HCT116 (cell line): ENCODE measurements at regions not wholly inside any gene's neighbourhood (a gene's known extent, or its start where the extent isn't known, plus 50 kb on each side); places are given as distances from the start of the nearest gene placed in this dataset.

Experiments used
- ATAC-seq: fragments of 200-7000 bp; cut with Tn5 transposase; 2 replicates; pipeline ENCODE4 v1.9.1; 2020; ENCODE audit warnings: mild to moderate bottlenecking, moderate library complexity
- BruUV-seq: library from RNA; stranded (reverse); fragments of 400-500 nt; replicated peaks from 2 replicates; lab custom pipeline; 2021; lab: Mats Ljungman, UMichigan
- CTCF ChIA-PET: fragments of 300-600 bp; sonication (Branson Sonifier 250); formaldehyde crosslinking; loops from one replicate; lab custom pipeline; 2021; ENCODE audit warnings: antibody characterized with exemption; lab: Charles Lee
- POLR2A ChIA-PET: fragments of 300-600, 350-600 bp; sonication (Branson Sonifier 250); formaldehyde crosslinking; loops from one replicate; lab custom pipeline; 2021; ENCODE audit warnings: antibody characterized with exemption; lab: Charles Lee
- RAD21 ChIA-PET, 2 experiments: fragments of 300-600 bp; sonication (Branson Sonifier 250); formaldehyde crosslinking; loops; one replicate each; lab custom pipeline; 2023; ENCODE audit warnings: low total read pairs in 2 of 2; ENCODE audit not compliant: uncharacterized antibody in 2 of 2, unreplicated experiment in 2 of 2, low non-redundant PET in 1 of 2; lab: Charles Lee
- DNase-seq: peaks from one replicate; pipeline ENCODE4 v3.0.0-alpha.2; 2010; ENCODE audit warnings: low read depth, low spot score
- H2AFZ ChIP-seq: fragments of 200-600 bp; shearing (Covaris generic), sonication (generic); 2 replicates; pipeline ENCODE4 v1.6.1; 2017; ENCODE audit warnings: low read depth, mixed run types, mixed read lengths, antibody characterized with exemption, low read length; ENCODE audit not compliant: poor library complexity, severe bottlenecking
- H3K27ac ChIP-seq: 2 replicates; pipeline ENCODE4 v1.5.1; 2012; ENCODE audit warnings: low read depth, low read length
- H3K27me3 ChIP-seq: fragments of 200-600 bp; sonication (generic); 2 replicates; pipeline ENCODE4 v1.6.1; 2016; ENCODE audit warnings: mixed run types, low read length, mixed read lengths; ENCODE audit not compliant: insufficient read depth
- H3K36me3 ChIP-seq, 2 experiments: fragments of 200-500 bp in 1 of 2; fragments of 200-600 bp in 1 of 2; sonication (Bioruptor generic) in 1 of 2; sonication (generic) in 1 of 2; 2 replicates each; pipeline versions ENCODE4 v1.5.1 to v1.6.1; 2014 to 2016; ENCODE audit warnings: low read length in 2 of 2, inconsistent platforms in 1 of 2, mixed read lengths in 1 of 2, mixed run types in 1 of 2; ENCODE audit not compliant: insufficient read depth in 2 of 2, control insufficient read depth in 1 of 2
- H3K4me1 ChIP-seq, 2 experiments: fragments of 200-600 bp in 1 of 2; sonication (generic) in 1 of 2; 2 replicates each; pipeline versions ENCODE4 v1.5.1 to v1.6.1; 2012 to 2017; ENCODE audit warnings: low read length in 2 of 2, inconsistent platforms in 1 of 2, mild to moderate bottlenecking in 1 of 2, mixed read lengths in 1 of 2, mixed run types in 1 of 2, moderate library complexity in 1 of 2; ENCODE audit not compliant: insufficient read depth in 2 of 2, control insufficient read depth in 1 of 2
- H3K4me2 ChIP-seq: fragments of 200-600 bp; sonication (generic); 2 replicates; pipeline ENCODE4 v1.6.1; 2017; ENCODE audit warnings: mixed run types, low read length, mixed read lengths
- H3K4me3 ChIP-seq, 2 experiments: fragments of 200-600 bp in 1 of 2; sonication (generic) in 1 of 2; replicated peaks in 1 of 2; 2 replicates each; pipeline ENCODE4 v1.5.1; 2011 to 2016; ENCODE audit warnings: low read length in 2 of 2, control low read depth in 1 of 2, low read depth in 1 of 2, mild to moderate bottlenecking in 1 of 2, mixed read lengths in 1 of 2, mixed run types in 1 of 2
- H3K79me2 ChIP-seq: fragments of 200-600 bp; sonication (generic); 2 replicates; pipeline ENCODE4 v1.6.1; 2017; ENCODE audit warnings: mild to moderate bottlenecking, mixed run types, low read length, moderate library complexity, mixed read lengths; ENCODE audit not compliant: insufficient read depth
- H3K9ac ChIP-seq: fragments of 200-600 bp; sonication (generic); 2 replicates; pipeline ENCODE4 v1.6.1; 2016; ENCODE audit warnings: low read length, mixed read lengths
- H3K9me2 ChIP-seq: fragments of 200-600 bp; sonication (generic), shearing (Covaris generic); 2 replicates; pipeline ENCODE4 v1.6.1; 2017; ENCODE audit warnings: mixed run types, mild to moderate bottlenecking, moderate library complexity; ENCODE audit not compliant: insufficient read depth
- H3K9me3 ChIP-seq, 2 experiments: fragments of 200-500 bp in 1 of 2; fragments of 200-600 bp in 1 of 2; sonication (Bioruptor generic) in 1 of 2; sonication (generic) in 1 of 2; 2 replicates each; pipeline ENCODE4 v1.6.1; 2014 to 2017; ENCODE audit warnings: low read length in 2 of 2, mixed read lengths in 2 of 2, inconsistent platforms in 1 of 2, low read depth in 1 of 2, mild to moderate bottlenecking in 1 of 2, mixed run types in 1 of 2, moderate library complexity in 1 of 2; ENCODE audit not compliant: control insufficient read depth in 1 of 2, insufficient read depth in 1 of 2
- H4K20me1 ChIP-seq: fragments of 200-600 bp; sonication (generic), shearing (Covaris generic); 2 replicates; pipeline ENCODE4 v1.6.1; 2017; ENCODE audit warnings: mixed run types, mild to moderate bottlenecking, moderate library complexity; ENCODE audit not compliant: insufficient read depth
- ATF3 ChIP-seq: IDR thresholded peaks from 2 replicates; pipeline ENCODE4 v1.6.1; 2012
- EGR1 ChIP-seq: IDR thresholded peaks from 2 replicates; pipeline ENCODE4 v1.6.1; 2012; ENCODE audit warnings: low read depth
- ELF1 ChIP-seq: IDR thresholded peaks from 2 replicates; pipeline ENCODE4 v1.6.1; 2012; ENCODE audit warnings: low read depth, borderline replicate concordance
- EZH2 ChIP-seq: fragments of 200-600 bp; sonication (generic); IDR thresholded peaks from 2 replicates; pipeline ENCODE4 v1.6.1; 2017; ENCODE audit warnings: antibody characterized with exemption, mixed run types
- FOSL1 ChIP-seq: IDR thresholded peaks from 2 replicates; pipeline ENCODE4 v1.6.1; 2012; ENCODE audit warnings: low read depth
- MAX ChIP-seq: IDR thresholded peaks from 2 replicates; pipeline ENCODE4 v1.6.1; 2012
- POLR2A ChIP-seq: IDR thresholded peaks from 2 replicates; pipeline ENCODE4 v1.7.0; 2011; ENCODE audit warnings: borderline replicate concordance; ENCODE audit not compliant: insufficient read depth, insufficient read length; ENCODE audit errors: extremely low read depth
- RAD21 ChIP-seq: IDR thresholded peaks from 2 replicates; pipeline ENCODE4 v1.6.1; 2012; ENCODE audit warnings: low read depth, mild to moderate bottlenecking
- SP1 ChIP-seq: IDR thresholded peaks from 2 replicates; pipeline ENCODE4 v1.6.1; 2012; ENCODE audit warnings: low read depth
- SRF ChIP-seq: IDR thresholded peaks from 2 replicates; pipeline ENCODE4 v1.6.1; 2012; ENCODE audit warnings: low read depth
- TCF7L2 ChIP-seq: IDR thresholded peaks from 2 replicates; pipeline ENCODE4 v1.7.0; 2011; ENCODE audit warnings: borderline replicate concordance, inconsistent platforms; ENCODE audit not compliant: insufficient read depth, insufficient read length; ENCODE audit errors: extremely low read depth
- YY1 ChIP-seq: IDR thresholded peaks from 2 replicates; pipeline ENCODE4 v1.6.1; 2011; ENCODE audit warnings: low read length, low read depth, moderate library complexity, mild to moderate bottlenecking; ENCODE audit not compliant: insufficient replicate concordance; ENCODE audit errors: extremely low read depth
- ZFX ChIP-seq: fragments of 450-650 bp; IDR thresholded peaks from 2 replicates; pipeline ENCODE4 v1.6.1; 2017
- ZNF274 ChIP-seq: fragments of 200-500 bp; sonication (Bioruptor generic); IDR thresholded peaks from 2 replicates; pipeline ENCODE4 v1.6.1; 2014; ENCODE audit warnings: mild to moderate bottlenecking, low read depth, low read length, inconsistent platforms
- intact Hi-C: fragments of 100-400 bp; cut with micrococcal nuclease; formaldehyde crosslinking; loops from 2 replicates; pipeline ENCODE4 v1.10.0; 2022

GRCh38 chr11:11752679-11753078 is 89.1 kb upstream of the USP47 start:
- Histone ChIP-seq H3K9me2 (no peaks in the 10 kb centered on the region), H3K4me1 (peaks cover 0 to 14% of the 10 kb centered on the region in 2 experiments; a peak in 2 of 4 replicates), H3K4me3 (no peak overlapping the region), H3K79me2 (no peaks in the 10 kb centered on the region), H3K36me3 (no peaks in the 10 kb centered on the region), H3K9ac (no peak overlapping the region)
- ChIA-PET CTCF (no interaction called here), POLR2A (no interaction called here)
- intact Hi-C loops: no loop called here
- no peak for TF ChIP-seq ZNF274
- TF ChIP-seq EZH2: no peak
- no peak for TF ChIP-seq SP1
- TF ChIP-seq RAD21: no peak
- TF ChIP-seq FOSL1: no peak
- TF ChIP-seq ELF1: no peak
- TF ChIP-seq ATF3: no peak
- no peak for TF ChIP-seq SRF
- TF ChIP-seq YY1: no peak
- TF ChIP-seq MAX: no peak
- TF ChIP-seq POLR2A: no peak
- TF ChIP-seq ZFX: no peak
- no peak for TF ChIP-seq TCF7L2
- no peak for TF ChIP-seq EGR1
- TF ChIP-seq, all 23 proteins: peak for 0
- no peaks in the 10 kb centered on the region for H4K20me1 ChIP-seq
- DNase-seq: no peak
- no peak overlapping the region for H3K4me2 ChIP-seq
- no peak for ATAC-seq
- no peak overlapping the region for H2AFZ ChIP-seq
- H3K27me3 ChIP-seq: no peaks in the 10 kb centered on the region
- RAD21 ChIA-PET: no interaction called here
- no peaks in the 10 kb centered on the region for H3K9me3 ChIP-seq
- H3K27ac ChIP-seq: no peak overlapping the region
- no TSS peak for BruUV-seq
